A673 (cell line): ENCODE measurements at regions not wholly inside any gene's neighbourhood (a gene's known extent, or its start where the extent isn't known, plus 50 kb on each side); places are given as distances from the start of the nearest gene placed in this dataset.

Source experiments
- BruUV-seq: library from RNA; stranded (reverse); fragments of 400-500 nt; replicated peaks from 2 replicates; lab custom pipeline; 2021; lab: Mats Ljungman, UMichigan
- CTCF ChIA-PET: fragments of 300-600 bp; sonication (Branson Sonifier 250); formaldehyde crosslinking; loops from one replicate; lab custom pipeline; 2022; ENCODE audit warnings: antibody characterized with exemption; lab: Charles Lee
- POLR2A ChIA-PET: fragments of 300-600 bp; sonication (Branson Sonifier 250); formaldehyde crosslinking; loops from one replicate; lab custom pipeline; 2022; ENCODE audit warnings: antibody characterized with exemption; ENCODE audit not compliant: low non-redundant PET; lab: Charles Lee
- DNase-seq: peaks from one replicate; pipeline ENCODE4 v3.0.0-alpha.2; 2015; ENCODE audit warnings: low spot score
- H3K27ac ChIP-seq: fragments of 200-600 bp; sonication (generic); 2 replicates; pipeline ENCODE4 v1.5.1; 2016; ENCODE audit warnings: mixed run types, low read depth, mild to moderate bottlenecking, mixed read lengths, antibody characterized with exemption, low read length; ENCODE audit not compliant: poor library complexity, severe bottlenecking
- H3K27me3 ChIP-seq: fragments of 200-600 bp; sonication (generic); replicated peaks from 2 replicates; pipeline ENCODE4 v1.6.1; 2017; ENCODE audit warnings: mixed run types, low read depth, mild to moderate bottlenecking, mixed read lengths, antibody characterized with exemption, low read length; ENCODE audit not compliant: insufficient read depth, poor library complexity
- H3K36me3 ChIP-seq: fragments of 200-600 bp; sonication (generic); 2 replicates; pipeline ENCODE4 v1.6.1; 2016; ENCODE audit warnings: mixed run types, mild to moderate bottlenecking, mixed read lengths, antibody characterized with exemption, low read length; ENCODE audit not compliant: insufficient read depth, poor library complexity, severe bottlenecking
- H3K4me1 ChIP-seq: fragments of 200-600 bp; sonication (generic); 2 replicates; pipeline ENCODE4 v1.6.1; 2017; ENCODE audit warnings: mixed run types, mild to moderate bottlenecking, mixed read lengths, antibody characterized with exemption, low read length; ENCODE audit not compliant: insufficient read depth, poor library complexity, severe bottlenecking
- H3K4me3 ChIP-seq: fragments of 200-600 bp; sonication (generic); 2 replicates; pipeline ENCODE4 v1.5.1; 2016; ENCODE audit warnings: low read depth, mixed run types, mild to moderate bottlenecking, mixed read lengths, low read length; ENCODE audit not compliant: poor library complexity, severe bottlenecking
- H3K9me3 ChIP-seq: fragments of 200-600 bp; sonication (generic); 2 replicates; pipeline ENCODE4 v1.6.1; 2016; ENCODE audit warnings: mixed run types, low read depth, mild to moderate bottlenecking, mixed read lengths, antibody characterized with exemption, low read length; ENCODE audit not compliant: poor library complexity, severe bottlenecking
- CTCF ChIP-seq: fragments of 300-800, 200-600 bp; sonication (generic); conservative IDR thresholded peaks from 2 replicates; pipeline ENCODE4 v1.5.1; 2017; ENCODE audit warnings: low read depth, mild to moderate bottlenecking, antibody characterized with exemption, low read length, moderate library complexity, mixed read lengths
- EZH2 ChIP-seq: fragments of 200-600 bp; sonication (generic); IDR thresholded peaks from 2 replicates; pipeline ENCODE4 v1.6.1; 2017; ENCODE audit warnings: borderline replicate concordance, low read depth, mild to moderate bottlenecking, mixed read lengths, antibody characterized with exemption, low read length; ENCODE audit not compliant: poor library complexity, severe bottlenecking
- intact Hi-C: fragments of 100-400 bp; cut with micrococcal nuclease; formaldehyde crosslinking; loops from one replicate; pipeline ENCODE4 v1.10.0; 2022; ENCODE audit not compliant: unreplicated experiment

- ChIA-PET POLR2A (no interaction called here), CTCF (no interaction called here)
Measured at GRCh38 chr3:26962492-26963360, 340.2 kb downstream of the LRRC3B start.

GRCh38 chr3:26963361-26963743 lies 340.8 kb downstream of the LRRC3B start:
- DNase-seq = peak; percentile 41
- ChIA-PET CTCF (no interaction called here), POLR2A (no interaction called here)
- intact Hi-C loops = no loop called here
- TF ChIP-seq CTCF = peak; percentile 55
- no peak for TF ChIP-seq EZH2
- Histone ChIP-seq H3K9me3 (peaks cover 5% of the 10 kb centered on the region), H3K36me3 (no peaks in the 10 kb centered on the region), H3K27ac (no peak overlapping the region), H3K4me3 (no peak overlapping the region), H3K4me1 (peaks cover 2% of the 10 kb centered on the region), H3K27me3 (no peaks in the 10 kb centered on the region)
- no TSS peak for BruUV-seq

More at GRCh38 chr3:26962492-26963360, 340.2 kb downstream of the LRRC3B start:
- no peaks in the 10 kb centered on the region for H3K36me3 ChIP-seq
- TF ChIP-seq CTCF (no peak), EZH2 (no peak)
- peaks cover 2% of the 10 kb centered on the region for H3K4me1 ChIP-seq
- peaks cover 5% of the 10 kb centered on the region for H3K9me3 ChIP-seq
- BruUV-seq = no TSS peak
- DNase-seq = no peak
- H3K27me3 ChIP-seq = no peaks in the 10 kb centered on the region
- H3K27ac ChIP-seq = no peak overlapping the region
- intact Hi-C loops = no loop called here
- H3K4me3 ChIP-seq = no peak overlapping the region

- H3K9me3 ChIP-seq = peaks cover 5% of the 10 kb centered on the region
- no peak for DNase-seq
- no peak for TF ChIP-seq EZH2
- no peak for TF ChIP-seq CTCF
- ChIA-PET POLR2A (no interaction called here), CTCF (no interaction called here)
- no TSS peak for BruUV-seq
- H3K4me1 ChIP-seq = peaks cover 2% of the 10 kb centered on the region
- no peak overlapping the region for H3K4me3 ChIP-seq
- intact Hi-C loops = no loop called here
- H3K36me3 ChIP-seq = no peaks in the 10 kb centered on the region
- no peak overlapping the region for H3K27ac ChIP-seq
- no peaks in the 10 kb centered on the region for H3K27me3 ChIP-seq
Measured at GRCh38 chr3:26964313-26964712, 341.7 kb downstream of the LRRC3B start.
